HEK293 (cell line): ENCODE measurements at regions not wholly inside any gene's neighbourhood (a gene's known extent, or its start where the extent isn't known, plus 50 kb on each side); places are given as distances from the start of the nearest gene placed in this dataset.

Source experiments
- CTCF ChIA-PET: fragments of 350-600 bp; formaldehyde crosslinking; extraction: SDS; loops from one replicate; lab custom pipeline; 2021; ENCODE audit warnings: antibody characterized with exemption; lab: Yijun Ruan, JAX
- POLR2A ChIA-PET: fragments of 300-600 bp; formaldehyde crosslinking; extraction: SDS; loops from one replicate; lab custom pipeline; 2020; ENCODE audit warnings: antibody characterized with exemption, inconsistent platforms; lab: Yijun Ruan, JAX
- H3K27ac ChIP-seq: fragments of 200-500 bp; sonication (Bioruptor generic); 2 replicates; pipeline ENCODE4 v1.5.1; 2014; ENCODE audit warnings: low read depth, low read length, control low read depth, inconsistent platforms; ENCODE audit errors: extremely low read depth
- H3K36me3 ChIP-seq, 2 experiments: fragments of 200-500 bp in 1 of 2; sonication (Bioruptor generic) in 1 of 2; 1 replicate in 1 of 2; 2 replicates in 1 of 2; pipeline ENCODE4 v1.5.1; 2014 to 2017; ENCODE audit warnings: inconsistent platforms in 2 of 2, low read length in 2 of 2; ENCODE audit not compliant: control insufficient read depth in 2 of 2, insufficient read depth in 1 of 2
- H3K4me1 ChIP-seq: fragments of 200-500 bp; sonication (Bioruptor generic); 2 replicates; pipeline ENCODE4 v1.5.1; 2014; ENCODE audit warnings: mild to moderate bottlenecking, low read length, inconsistent platforms; ENCODE audit not compliant: control insufficient read depth, insufficient read depth
- H3K4me3 ChIP-seq: 2 replicates; pipeline ENCODE4 v1.5.1; 2011; ENCODE audit warnings: low read depth, mild to moderate bottlenecking, control low read depth, low read length, moderate library complexity
- H3K9me3 ChIP-seq: fragments of 200-500 bp; sonication (Bioruptor generic); 2 replicates; pipeline ENCODE4 v1.5.1; 2014; ENCODE audit warnings: low read depth, low read length, inconsistent platforms; ENCODE audit not compliant: control insufficient read depth, insufficient read depth
- CTCF ChIP-seq: fragments of 450-650 bp; formaldehyde crosslinking; IDR thresholded peaks from 2 replicates; pipeline ENCODE4 v1.5.1; 2016; ENCODE audit warnings: missing biosample characterization, missing genetic modification characterization
- HOXC10 ChIP-seq: sonication (generic); formaldehyde crosslinking; IDR thresholded peaks from 2 replicates; pipeline ENCODE4 v1.8.1; 2023; ENCODE audit warnings: mild to moderate bottlenecking, missing genetic modification reagents
- HOXD13 ChIP-seq: sonication (generic); formaldehyde crosslinking; IDR thresholded peaks from 2 replicates; pipeline ENCODE4 v1.8.0; 2022; ENCODE audit warnings: missing genetic modification reagents, borderline replicate concordance
- KLF1 ChIP-seq: fragments of 450-650 bp; formaldehyde crosslinking; IDR thresholded peaks from 2 replicates; pipeline ENCODE4 v1.5.1; 2016; ENCODE audit warnings: missing biosample characterization, missing genetic modification characterization
- MZF1 ChIP-seq: fragments of 450-650 bp; formaldehyde crosslinking; IDR thresholded peaks from 2 replicates; pipeline ENCODE4 v1.5.1; 2017; ENCODE audit warnings: missing biosample characterization, missing genetic modification characterization, borderline replicate concordance
- SP2 ChIP-seq: fragments of 450-650 bp; formaldehyde crosslinking; IDR thresholded peaks from 2 replicates; pipeline ENCODE4 v1.5.1; 2016; ENCODE audit warnings: missing biosample characterization, missing genetic modification characterization
- SP7 ChIP-seq: fragments of 450-650 bp; formaldehyde crosslinking; IDR thresholded peaks from 2 replicates; pipeline ENCODE4 v1.5.1; 2016; ENCODE audit warnings: missing biosample characterization, missing genetic modification characterization
- TSHZ1 ChIP-seq: fragments of 450-650 bp; formaldehyde crosslinking; IDR thresholded peaks from 2 replicates; pipeline ENCODE4 v1.5.1; 2016; ENCODE audit warnings: missing biosample characterization, missing genetic modification characterization, borderline replicate concordance
- ZBTB1 ChIP-seq: fragments of 450-650 bp; formaldehyde crosslinking; IDR thresholded peaks from 2 replicates; pipeline ENCODE4 v1.5.1; 2016; ENCODE audit warnings: missing biosample characterization, missing genetic modification characterization
- ZBTB21 ChIP-seq: fragments of 450-650 bp; formaldehyde crosslinking; IDR thresholded peaks from 2 replicates; pipeline ENCODE4 v1.5.1; 2017; ENCODE audit warnings: missing biosample characterization, missing genetic modification characterization
- ZBTB6 ChIP-seq: fragments of 450-650 bp; formaldehyde crosslinking; IDR thresholded peaks from 2 replicates; pipeline ENCODE4 v1.5.1; 2017; ENCODE audit warnings: missing biosample characterization, missing genetic modification characterization
- ZNF10 ChIP-seq: fragments of 450-650 bp; formaldehyde crosslinking; IDR thresholded peaks from 2 replicates; pipeline ENCODE4 v1.5.1; 2017; ENCODE audit warnings: missing biosample characterization, missing genetic modification characterization
- ZNF140 ChIP-seq: fragments of 450-650 bp; formaldehyde crosslinking; IDR thresholded peaks from 2 replicates; pipeline ENCODE4 v1.5.1; 2016; ENCODE audit warnings: missing biosample characterization, missing genetic modification characterization
- ZNF223 ChIP-seq: fragments of 450-650 bp; formaldehyde crosslinking; IDR thresholded peaks from 2 replicates; pipeline ENCODE4 v1.5.1; 2016; ENCODE audit warnings: missing biosample characterization, missing genetic modification characterization
- ZNF37A ChIP-seq: fragments of 450-650 bp; IDR thresholded peaks from 2 replicates; pipeline ENCODE4 v1.5.1; 2018; ENCODE audit warnings: missing biosample characterization, missing genetic modification characterization
- ZNF416 ChIP-seq: fragments of 450-650 bp; formaldehyde crosslinking; IDR thresholded peaks from 2 replicates; pipeline ENCODE4 v1.5.1; 2016; ENCODE audit warnings: missing biosample characterization, missing genetic modification characterization
- ZNF423 ChIP-seq: fragments of 450-650 bp; formaldehyde crosslinking; IDR thresholded peaks from 2 replicates; pipeline ENCODE4 v1.5.1; 2016; ENCODE audit warnings: missing biosample characterization, missing genetic modification characterization
- ZNF433 ChIP-seq: fragments of 450-650 bp; formaldehyde crosslinking; IDR thresholded peaks from 2 replicates; pipeline ENCODE4 v1.5.1; 2016; ENCODE audit warnings: missing biosample characterization, missing genetic modification characterization, low read depth
- ZNF514 ChIP-seq: fragments of 450-650 bp; formaldehyde crosslinking; IDR thresholded peaks from 2 replicates; pipeline ENCODE4 v1.5.1; 2016; ENCODE audit warnings: missing biosample characterization, missing genetic modification characterization
- ZNF843 ChIP-seq: fragments of 450-650 bp; formaldehyde crosslinking; IDR thresholded peaks from 2 replicates; pipeline ENCODE4 v1.5.1; 2016; ENCODE audit warnings: missing biosample characterization, missing genetic modification characterization
- ZSCAN23 ChIP-seq: fragments of 450-650 bp; formaldehyde crosslinking; IDR thresholded peaks from 2 replicates; pipeline ENCODE4 v1.5.1; 2016; ENCODE audit warnings: missing biosample characterization, missing genetic modification characterization
- ZSCAN4 ChIP-seq: fragments of 450-650 bp; formaldehyde crosslinking; IDR thresholded peaks from 2 replicates; pipeline ENCODE4 v1.5.1; 2017; ENCODE audit warnings: missing biosample characterization, missing genetic modification characterization
- ZXDB ChIP-seq: fragments of 450-650 bp; formaldehyde crosslinking; IDR thresholded peaks from 2 replicates; pipeline ENCODE4 v1.5.1; 2016; ENCODE audit warnings: missing biosample characterization, missing genetic modification characterization

- TF ChIP-seq ZSCAN23 (tag by site-specific recombination) (no peak), ZNF433 (no peak), ZNF423 (no peak), TSHZ1 (tag by site-specific recombination) (no peak), ZBTB1 (tag by site-specific recombination) (no peak), HOXD13 (CRISPR knock-in tag) (no peak), SP2 (tag by site-specific recombination) (no peak), MZF1 (tag by site-specific recombination) (no peak), KLF1 (tag by site-specific recombination) (no peak), CTCF (tag by site-specific recombination) (no peak), HOXC10 (CRISPR knock-in tag) (no peak), ZNF843 (tag by site-specific recombination) (no peak), ZNF223 (tag by site-specific recombination) (no peak), ZNF514 (tag by site-specific recombination) (no peak), ZBTB6 (tag by site-specific recombination) (no peak)
- Histone ChIP-seq H3K4me1 (no peaks in the 10 kb centered on the region), H3K27ac (no peak overlapping the region), H3K9me3 (no peaks in the 10 kb centered on the region; the same call in 1 of the 2 replicates), H3K4me3 (no peak overlapping the region), H3K36me3 (no peaks in the 10 kb centered on the region)
- ChIA-PET CTCF (interaction anchor here (0.8 kb wide), 1 partner anchor 177 kb away, joined by 4 read pairs; no protein-coding TSS in a partner anchor), POLR2A (no interaction called here)
These were observed 240.7 kb upstream of the NREP start for GRCh38 chr5:111997711-111998110.

- Histone ChIP-seq H3K27ac (no peak overlapping the region), H3K9me3 (no peaks in the 10 kb centered on the region; the same call in 1 of the 2 replicates), H3K4me3 (no peak overlapping the region), H3K4me1 (no peaks in the 10 kb centered on the region), H3K36me3 (no peaks in the 10 kb centered on the region)
- peak; percentile 36; the same call in 1 of the 2 replicates for TF ChIP-seq ZBTB21
- TF ChIP-seq ZNF10 (tag by site-specific recombination), result no peak
- CTCF ChIA-PET, result interaction anchor here (0.8 kb wide), 1 partner anchor 178 kb away, joined by 4 read pairs; no protein-coding TSS in a partner anchor
- POLR2A ChIA-PET, result no interaction called here
These were observed 240.3 kb upstream of the NREP start for GRCh38 chr5:111997308-111997707.

GRCh38 chr5:111996574-111996973 is 239.6 kb upstream of the NREP start:
- CTCF ChIA-PET, result no interaction called here
- H3K9me3 ChIP-seq, result no peaks in the 10 kb centered on the region; the same call in 1 of the 2 replicates
- POLR2A ChIA-PET, result no interaction called here
- H3K27ac ChIP-seq, result no peak overlapping the region
- H3K4me3 ChIP-seq, result no peak overlapping the region
- H3K36me3 ChIP-seq, result no peaks in the 10 kb centered on the region
- H3K4me1 ChIP-seq, result no peaks in the 10 kb centered on the region
- TF ChIP-seq ZNF140, result no peak
- no peak for TF ChIP-seq ZNF416 (tag by site-specific recombination)
- no peak for TF ChIP-seq SP7
- no peak for TF ChIP-seq ZSCAN4
- no peak for TF ChIP-seq ZNF423
- no peak for TF ChIP-seq ZNF37A (tag by site-specific recombination)
- no peak for TF ChIP-seq ZXDB (tag by site-specific recombination)
